Upper lobe of left lung (tissue), 6 donors: ENCODE measurements at regions not wholly inside any gene's neighbourhood (a gene's known extent, or its start where the extent isn't known, plus 50 kb on each side); places are given as distances from the start of the nearest gene placed in this dataset.

Experiments
- ATAC-seq, 2 donors: fragments of 200-7000 bp; cut with Tn5 transposase; one replicate each; pipeline ENCODE4 v1.9.1; 2022; ENCODE audit warnings: mild to moderate bottlenecking in 2 of 2, moderate library complexity in 2 of 2; ENCODE audit not compliant: low FRiP score in 2 of 2
- DNase-seq, 2 donors: peaks; one replicate each; pipeline ENCODE4 v3.0.0-alpha.2; 2019 to 2020
- H3K27ac ChIP-seq, 4 donors: fragments of 200-600 bp; sonication (generic); one replicate each; pipeline ENCODE4 v1.5.1; 2016 to 2019
- H3K27me3 ChIP-seq, 4 donors: fragments of 200-600 bp; sonication (generic); one replicate each; pipeline ENCODE4 v1.5.1; 2017 to 2019
- H3K36me3 ChIP-seq, 4 donors: fragments of 200-600 bp; sonication (generic); one replicate each; pipeline ENCODE4 v1.5.1; 2016 to 2019
- H3K4me1 ChIP-seq, 4 donors: fragments of 200-600 bp; sonication (generic); one replicate each; pipeline ENCODE4 v1.5.1; 2018 to 2019
- H3K4me3 ChIP-seq, 4 donors: fragments of 200-600 bp; sonication (generic); one replicate each; pipeline ENCODE4 v1.5.1; 2017 to 2019; ENCODE audit warnings: mild to moderate bottlenecking in 2 of 4, moderate library complexity in 1 of 4
- H3K9me3 ChIP-seq, 4 donors: fragments of 200-600 bp; sonication (generic); one replicate each; pipeline ENCODE4 v1.5.1; 2018 to 2019
- CTCF ChIP-seq, 6 experiments: fragments of 450-650 bp in 4 of 6; fragments of 200-600 bp in 2 of 6; sonication (generic) in 2 of 6; IDR thresholded peaks; one replicate each; pipeline ENCODE4 v1.5.1; 2016 to 2019; ENCODE audit warnings: antibody characterized with exemption in 6 of 6
- EP300 ChIP-seq, 4 donors: sonication (generic); formaldehyde crosslinking; IDR thresholded peaks; one replicate each; pipeline ENCODE4 v1.5.1; 2017; ENCODE audit warnings: antibody characterized with exemption in 4 of 4, control low read depth in 2 of 4
- POLR2A ChIP-seq, 4 donors: fragments of 450-650 bp; IDR thresholded peaks; one replicate each; pipeline ENCODE4 v1.5.1; 2016 to 2017; ENCODE audit warnings: antibody characterized with exemption in 4 of 4, mild to moderate bottlenecking in 2 of 4
- POLR2AphosphoS5 ChIP-seq, 2 donors: sonication (generic); formaldehyde crosslinking; IDR thresholded peaks; one replicate each; pipeline ENCODE4 v1.5.1; 2017; ENCODE audit warnings: antibody characterized with exemption in 2 of 2
- WGBS, 2 donors: methylation state at CpG; one replicate each; pipeline ENCODE4 v1.1.5; 2017 to 2018; 5-methylcytosine and 5-hydroxymethylcytosine counted together
- donor health status: DM: no; HTN: no; CAD: no; lungs with moderate emphysema.
- donor health status: DM: no; HTN: yes; CAD: no; lungs with severe emphysema.

GRCh38 chr5:91438871-91439270 is 55.8 kb upstream of the ARRDC3 start:
- WGBS, 2 donors = 93 to 100% methylated on average over 1 of the region's 1 CpG
- DNase-seq (no peak), ATAC-seq (no peak)
- Histone ChIP-seq H3K4me1 (no peaks in the 10 kb centered on the region), H3K27ac (no peak overlapping the region), H3K27me3 (no peaks in the 10 kb centered on the region), H3K9me3 (no peaks in the 10 kb centered on the region), H3K36me3 (no peaks in the 10 kb centered on the region), H3K4me3 (no peak overlapping the region)
- TF ChIP-seq POLR2AphosphoS5 (IDR thresholded peaks at IDR 0.05) = no peak
- no peak for TF ChIP-seq EP300 (IDR thresholded peaks at IDR 0.05)
- no peak for TF ChIP-seq POLR2A (IDR thresholded peaks at IDR 0.05)
- TF ChIP-seq CTCF (IDR thresholded peaks at IDR 0.05) = no peak

GRCh38 chr5:91436241-91436640 is 53.1 kb upstream of the ARRDC3 start:
- TF ChIP-seq CTCF (IDR thresholded peaks at IDR 0.05) = no peak
- no peak for TF ChIP-seq EP300 (IDR thresholded peaks at IDR 0.05)
- no peak for TF ChIP-seq POLR2A (IDR thresholded peaks at IDR 0.05)
- TF ChIP-seq POLR2AphosphoS5 (IDR thresholded peaks at IDR 0.05) = no peak

GRCh38 chr5:91434348-91434747 is 51.2 kb upstream of the ARRDC3 start:
- DNase-seq (no peak), ATAC-seq (peak in 1 of 2 donors; percentile 21)
- Histone ChIP-seq H3K27ac (no peak overlapping the region), H3K9me3 (peaks cover 0 to 3% (median under 1%) of the 10 kb centered on the region in 4 donors), H3K27me3 (no peaks in the 10 kb centered on the region), H3K4me1 (no peaks in the 10 kb centered on the region), H3K36me3 (no peaks in the 10 kb centered on the region), H3K4me3 (no peak overlapping the region)
- TF ChIP-seq POLR2A (IDR thresholded peaks at IDR 0.05) = no peak
- no peak for TF ChIP-seq POLR2AphosphoS5 (IDR thresholded peaks at IDR 0.05)
- TF ChIP-seq EP300 (IDR thresholded peaks at IDR 0.05) = no peak
- TF ChIP-seq CTCF (IDR thresholded peaks at IDR 0.05) = no peak

More at GRCh38 chr5:91436241-91436640, 53.1 kb upstream of the ARRDC3 start:
- no peaks in the 10 kb centered on the region for H3K4me1 ChIP-seq
- no peaks in the 10 kb centered on the region for H3K27me3 ChIP-seq
- H3K27ac ChIP-seq = no peak overlapping the region
- H3K4me3 ChIP-seq = no peak overlapping the region
- 87% methylated on average over 3 of the region's 3 CpGs for WGBS, 2 donors
- ATAC-seq = no peak
- no peak for DNase-seq
- no peaks in the 10 kb centered on the region for H3K9me3 ChIP-seq
- H3K36me3 ChIP-seq = no peaks in the 10 kb centered on the region

- no peaks in the 10 kb centered on the region for H3K27me3 ChIP-seq
- no peaks in the 10 kb centered on the region for H3K36me3 ChIP-seq
- DNase-seq = no peak
- H3K9me3 ChIP-seq = peaks cover 0 to 6% (median 2%) of the 10 kb centered on the region in 4 donors
- H3K4me1 ChIP-seq = no peaks in the 10 kb centered on the region
- WGBS, 2 donors = 88 to 96% methylated on average over 1 of the region's 1 CpG
- ATAC-seq = no peak
- TF ChIP-seq EP300 (IDR thresholded peaks at IDR 0.05) = no peak
- TF ChIP-seq POLR2A (IDR thresholded peaks at IDR 0.05) = no peak
- no peak for TF ChIP-seq POLR2AphosphoS5 (IDR thresholded peaks at IDR 0.05)
- TF ChIP-seq CTCF (IDR thresholded peaks at IDR 0.05) = no peak
- H3K27ac ChIP-seq = no peak overlapping the region
- H3K4me3 ChIP-seq = no peak overlapping the region
Observed at GRCh38 chr5:91433861-91434260, 50.7 kb upstream of the ARRDC3 start.
